GM19452 (cell line): ENCODE measurements at regions not wholly inside any gene's neighbourhood (a gene's known extent, or its start where the extent isn't known, plus 50 kb on each side); places are given as distances from the start of the nearest gene placed in this dataset.

Experiments
- ATAC-seq: cut with Tn5 transposase; IDR thresholded peaks from one replicate; pipeline ENCODE4 v1.9.1; 2021; ENCODE audit not compliant: unreplicated experiment

- ATAC-seq: no peak
Observed at GRCh38 chr2:15701341-15701907, 109.8 kb downstream of the DDX1 start.

- no peak for ATAC-seq
Observed at GRCh38 chr2:15701991-15702390, 110.3 kb downstream of the DDX1 start.

- ATAC-seq: no peak
Observed at GRCh38 chr2:15702452-15702851, 110.8 kb downstream of the DDX1 start.

GRCh38 chr2:15703365-15703869 lies 111.7 kb downstream of the DDX1 start:
- ATAC-seq: no peak

GRCh38 chr2:15704086-15704787 lies 112.6 kb downstream of the DDX1 start:
- no peak for ATAC-seq

GRCh38 chr2:15704788-15705115 lies 113.1 kb downstream of the DDX1 start:
- ATAC-seq: no peak

- no peak for ATAC-seq
Observed at GRCh38 chr2:15705310-15705709, 113.6 kb downstream of the DDX1 start.

- no peak for ATAC-seq
Observed at GRCh38 chr2:15705839-15706386, 114.2 kb downstream of the DDX1 start.

GRCh38 chr2:15706424-15706823 lies 114.8 kb downstream of the DDX1 start:
- no peak for ATAC-seq

- no peak for ATAC-seq
Observed at GRCh38 chr2:15706986-15707632, 115.4 kb downstream of the DDX1 start.

GRCh38 chr2:15708161-15708560 lies 116.5 kb downstream of the DDX1 start:
- no peak for ATAC-seq

- ATAC-seq: no peak
Observed at GRCh38 chr2:15708865-15709820, 117.5 kb downstream of the DDX1 start.

GRCh38 chr2:15711126-15711860 lies 119.6 kb downstream of the DDX1 start:
- no peak for ATAC-seq

- no peak for ATAC-seq
Observed at GRCh38 chr2:15712551-15713342, 121.1 kb downstream of the DDX1 start.

GRCh38 chr2:15713475-15713874 lies 121.8 kb downstream of the DDX1 start:
- ATAC-seq: no peak

GRCh38 chr2:15714002-15714401 lies 122.3 kb downstream of the DDX1 start:
- no peak for ATAC-seq

- ATAC-seq: no peak
Observed at GRCh38 chr2:15714609-15715008, 122.9 kb downstream of the DDX1 start.

- ATAC-seq: no peak
Observed at GRCh38 chr2:15715596-15715995, 123.9 kb downstream of the DDX1 start.

GRCh38 chr2:15718103-15718943 lies 126.7 kb downstream of the DDX1 start:
- ATAC-seq: no peak
